BLaER1 (cell line): ENCODE measurements at regions not wholly inside any gene's neighbourhood (a gene's known extent, or its start where the extent isn't known, plus 50 kb on each side); places are given as distances from the start of the nearest gene placed in this dataset.

Experiments
- H3K27ac ChIP-seq: shearing (Covaris generic); formaldehyde crosslinking; 2 replicates; pipeline ENCODE4 v1.8.1; 2022
- H3K27me3 ChIP-seq: shearing (Covaris generic); formaldehyde crosslinking; 2 replicates; pipeline ENCODE4 v1.8.1; 2022
- H3K36me3 ChIP-seq: shearing (Covaris generic); formaldehyde crosslinking; 2 replicates; pipeline ENCODE4 v1.8.1; 2022
- H3K4me1 ChIP-seq: shearing (Covaris generic); formaldehyde crosslinking; 2 replicates; pipeline ENCODE4 v1.8.1; 2022
- H3K4me2 ChIP-seq: shearing (Covaris generic); formaldehyde crosslinking; 2 replicates; pipeline ENCODE4 v1.8.1; 2022
- H3K4me3 ChIP-seq: shearing (Covaris generic); formaldehyde crosslinking; 2 replicates; pipeline ENCODE4 v1.8.1; 2022
- H3K9ac ChIP-seq: shearing (Covaris generic); formaldehyde crosslinking; 2 replicates; pipeline ENCODE4 v1.8.1; 2022
- H3K9me3 ChIP-seq: shearing (Covaris generic); formaldehyde crosslinking; 2 replicates; pipeline ENCODE4 v1.8.1; 2022
- H4K20me1 ChIP-seq: shearing (Covaris generic); formaldehyde crosslinking; 2 replicates; pipeline ENCODE4 v1.8.1; 2022
- Cebpa-rat ChIP-seq: shearing (Covaris generic); IDR thresholded peaks from 2 replicates; pipeline ENCODE4 v1.8.1; 2022

GRCh38 chr4:66223068-66223703 is 552.9 kb upstream of the EPHA5 start:
- no peaks in the 10 kb centered on the region for H3K9me3 ChIP-seq
- H3K4me1 ChIP-seq, result no peaks in the 10 kb centered on the region
- no peak overlapping the region for H3K4me2 ChIP-seq
- H4K20me1 ChIP-seq, result no peaks in the 10 kb centered on the region
- H3K4me3 ChIP-seq, result no peak overlapping the region
- no peak for TF ChIP-seq Cebpa-rat
- no peaks in the 10 kb centered on the region for H3K27me3 ChIP-seq
- no peak overlapping the region for H3K9ac ChIP-seq
- no peaks in the 10 kb centered on the region for H3K36me3 ChIP-seq
- H3K27ac ChIP-seq, result no peak overlapping the region

GRCh38 chr4:66219401-66219800 is 549.1 kb upstream of the EPHA5 start:
- Histone ChIP-seq H3K9ac (no peak overlapping the region), H3K27me3 (no peaks in the 10 kb centered on the region), H3K36me3 (no peaks in the 10 kb centered on the region), H3K27ac (no peak overlapping the region), H3K4me2 (no peak overlapping the region), H3K9me3 (no peaks in the 10 kb centered on the region), H3K4me1 (no peaks in the 10 kb centered on the region), H4K20me1 (no peaks in the 10 kb centered on the region), H3K4me3 (no peak overlapping the region)
- TF ChIP-seq Cebpa-rat, result no peak

GRCh38 chr4:66216252-66216651 is 546.0 kb upstream of the EPHA5 start:
- no peak overlapping the region for H3K4me3 ChIP-seq
- no peak overlapping the region for H3K9ac ChIP-seq
- H3K27ac ChIP-seq, result no peak overlapping the region
- no peaks in the 10 kb centered on the region for H4K20me1 ChIP-seq
- H3K36me3 ChIP-seq, result no peaks in the 10 kb centered on the region
- H3K4me1 ChIP-seq, result no peaks in the 10 kb centered on the region
- H3K27me3 ChIP-seq, result no peaks in the 10 kb centered on the region
- no peak overlapping the region for H3K4me2 ChIP-seq
- no peak for TF ChIP-seq Cebpa-rat
- H3K9me3 ChIP-seq, result no peaks in the 10 kb centered on the region

- Histone ChIP-seq H3K9me3 (no peaks in the 10 kb centered on the region), H3K36me3 (no peaks in the 10 kb centered on the region), H3K27ac (no peak overlapping the region), H3K4me2 (no peak overlapping the region), H3K9ac (no peak overlapping the region), H3K4me1 (no peaks in the 10 kb centered on the region), H4K20me1 (no peaks in the 10 kb centered on the region), H3K4me3 (no peak overlapping the region), H3K27me3 (no peaks in the 10 kb centered on the region)
- TF ChIP-seq Cebpa-rat, result no peak
These were observed 542.2 kb upstream of the EPHA5 start for GRCh38 chr4:66212489-66212888.

- Histone ChIP-seq H3K4me3 (no peak overlapping the region), H3K4me2 (no peak overlapping the region), H3K9me3 (no peaks in the 10 kb centered on the region), H3K36me3 (no peaks in the 10 kb centered on the region), H3K9ac (no peak overlapping the region), H3K27ac (no peak overlapping the region), H3K4me1 (no peaks in the 10 kb centered on the region), H3K27me3 (no peaks in the 10 kb centered on the region), H4K20me1 (no peaks in the 10 kb centered on the region)
- no peak for TF ChIP-seq Cebpa-rat
These were observed 534.4 kb upstream of the EPHA5 start for GRCh38 chr4:66204534-66205247.

GRCh38 chr4:66202870-66203269 is 532.6 kb upstream of the EPHA5 start:
- peak; percentile 47; the same call in 1 of the 2 replicates for TF ChIP-seq Cebpa-rat
- Histone ChIP-seq H3K4me2 (no peak overlapping the region), H3K9me3 (no peaks in the 10 kb centered on the region), H4K20me1 (no peaks in the 10 kb centered on the region), H3K36me3 (no peaks in the 10 kb centered on the region), H3K27ac (no peak overlapping the region), H3K4me1 (no peaks in the 10 kb centered on the region), H3K27me3 (no peaks in the 10 kb centered on the region), H3K4me3 (no peak overlapping the region), H3K9ac (no peak overlapping the region)

GRCh38 chr4:66197451-66197850 is 527.2 kb upstream of the EPHA5 start:
- no peak for TF ChIP-seq Cebpa-rat
- H3K36me3 ChIP-seq, result no peaks in the 10 kb centered on the region
- H3K4me1 ChIP-seq, result no peaks in the 10 kb centered on the region
- no peak overlapping the region for H3K4me2 ChIP-seq
- no peaks in the 10 kb centered on the region for H3K9me3 ChIP-seq
- H3K9ac ChIP-seq, result no peak overlapping the region
- H3K27ac ChIP-seq, result no peak overlapping the region
- no peaks in the 10 kb centered on the region for H3K27me3 ChIP-seq
- no peak overlapping the region for H3K4me3 ChIP-seq
- H4K20me1 ChIP-seq, result no peaks in the 10 kb centered on the region

- Histone ChIP-seq H3K9me3 (no peaks in the 10 kb centered on the region), H3K9ac (no peak overlapping the region), H3K4me1 (no peaks in the 10 kb centered on the region), H3K27me3 (no peaks in the 10 kb centered on the region), H3K4me3 (no peak overlapping the region), H3K36me3 (no peaks in the 10 kb centered on the region), H3K4me2 (no peak overlapping the region), H4K20me1 (no peaks in the 10 kb centered on the region), H3K27ac (no peak overlapping the region)
- TF ChIP-seq Cebpa-rat, result no peak
These were observed 523.2 kb upstream of the EPHA5 start for GRCh38 chr4:66193487-66193886.

GRCh38 chr4:66187175-66187720 is 517.0 kb upstream of the EPHA5 start:
- Histone ChIP-seq H3K4me1 (no peaks in the 10 kb centered on the region), H4K20me1 (no peaks in the 10 kb centered on the region), H3K36me3 (no peaks in the 10 kb centered on the region), H3K27me3 (no peaks in the 10 kb centered on the region), H3K4me2 (no peak overlapping the region), H3K27ac (no peak overlapping the region), H3K4me3 (no peak overlapping the region), H3K9me3 (no peaks in the 10 kb centered on the region), H3K9ac (no peak overlapping the region)
- no peak for TF ChIP-seq Cebpa-rat

GRCh38 chr4:66186095-66186494 is 515.8 kb upstream of the EPHA5 start:
- Histone ChIP-seq H3K9me3 (no peaks in the 10 kb centered on the region), H3K4me3 (no peak overlapping the region), H3K27me3 (no peaks in the 10 kb centered on the region), H3K4me2 (no peak overlapping the region), H4K20me1 (no peaks in the 10 kb centered on the region), H3K9ac (no peak overlapping the region), H3K36me3 (no peaks in the 10 kb centered on the region), H3K27ac (no peak overlapping the region), H3K4me1 (no peaks in the 10 kb centered on the region)
- no peak for TF ChIP-seq Cebpa-rat
